C4-2B (cell line): ENCODE measurements at regions not wholly inside any gene's neighbourhood (a gene's known extent, or its start where the extent isn't known, plus 50 kb on each side); places are given as distances from the start of the nearest gene placed in this dataset.
A peak's percentile ranks its signal among the peaks of the same experiment; 100 is the strongest.

ENCODE experiments used
- H3K27ac ChIP-seq: fragments of 450-650 bp; 2 replicates; pipeline ENCODE4 v1.5.1; 2017
- ZFX ChIP-seq: fragments of 450-650 bp; IDR thresholded peaks from 2 replicates; pipeline ENCODE4 v1.6.1; 2017
- TF ChIP-seq, protein P1 (sequence below): fragments of 450-650 bp; conservative IDR thresholded peaks from 2 replicates; pipeline ENCODE4 v1.5.1; 2017; ENCODE audit warnings: mild to moderate bottlenecking

DNA sequence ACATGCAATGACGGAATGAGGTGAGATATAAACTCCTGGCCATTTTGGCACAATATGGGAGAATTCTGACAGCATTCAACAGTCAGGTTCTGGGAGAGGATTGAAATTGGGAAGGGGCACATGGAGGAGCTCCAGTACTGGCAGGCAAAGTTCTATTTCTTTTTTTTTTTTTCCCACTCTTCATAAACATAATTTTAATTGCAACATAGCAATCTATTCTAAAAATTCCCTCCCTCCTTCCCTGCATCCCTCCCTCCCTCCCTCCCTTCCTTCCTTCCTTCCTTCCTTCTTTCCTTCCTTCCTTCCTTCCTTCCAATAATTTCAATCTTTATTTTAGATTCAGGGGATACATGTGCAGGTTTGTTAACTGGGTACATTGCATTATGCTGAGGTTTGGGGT, 93.2 kb downstream of the PTCSC3 start:
- TF ChIP-seq, protein P1, sequence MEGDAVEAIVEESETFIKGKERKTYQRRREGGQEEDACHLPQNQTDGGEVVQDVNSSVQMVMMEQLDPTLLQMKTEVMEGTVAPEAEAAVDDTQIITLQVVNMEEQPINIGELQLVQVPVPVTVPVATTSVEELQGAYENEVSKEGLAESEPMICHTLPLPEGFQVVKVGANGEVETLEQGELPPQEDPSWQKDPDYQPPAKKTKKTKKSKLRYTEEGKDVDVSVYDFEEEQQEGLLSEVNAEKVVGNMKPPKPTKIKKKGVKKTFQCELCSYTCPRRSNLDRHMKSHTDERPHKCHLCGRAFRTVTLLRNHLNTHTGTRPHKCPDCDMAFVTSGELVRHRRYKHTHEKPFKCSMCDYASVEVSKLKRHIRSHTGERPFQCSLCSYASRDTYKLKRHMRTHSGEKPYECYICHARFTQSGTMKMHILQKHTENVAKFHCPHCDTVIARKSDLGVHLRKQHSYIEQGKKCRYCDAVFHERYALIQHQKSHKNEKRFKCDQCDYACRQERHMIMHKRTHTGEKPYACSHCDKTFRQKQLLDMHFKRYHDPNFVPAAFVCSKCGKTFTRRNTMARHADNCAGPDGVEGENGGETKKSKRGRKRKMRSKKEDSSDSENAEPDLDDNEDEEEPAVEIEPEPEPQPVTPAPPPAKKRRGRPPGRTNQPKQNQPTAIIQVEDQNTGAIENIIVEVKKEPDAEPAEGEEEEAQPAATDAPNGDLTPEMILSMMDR: no peak
- no peak for TF ChIP-seq ZFX
- H3K27ac ChIP-seq: no peak overlapping the region

DNA sequence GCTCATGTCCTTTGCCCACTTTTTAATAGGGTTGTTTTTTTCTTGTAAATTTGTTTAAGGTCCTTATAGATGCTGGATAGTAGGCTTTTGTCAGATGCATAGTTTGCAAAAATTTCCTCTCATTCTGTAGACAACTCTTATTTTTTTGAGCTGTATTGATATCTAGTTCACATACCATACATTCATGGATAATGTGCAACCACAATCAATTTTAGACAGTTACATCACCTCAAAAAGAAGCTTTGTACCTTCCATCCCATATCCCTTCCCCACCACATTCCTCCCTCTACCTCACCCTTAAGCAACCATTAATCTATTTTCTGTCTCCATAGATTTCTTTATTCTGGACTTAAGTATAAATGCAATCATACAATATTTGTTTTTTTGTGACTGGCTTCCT, 98.4 kb downstream of the PTCSC3 start:
- no peak for TF ChIP-seq ZFX
- TF ChIP-seq, protein P1: no peak

DNA sequence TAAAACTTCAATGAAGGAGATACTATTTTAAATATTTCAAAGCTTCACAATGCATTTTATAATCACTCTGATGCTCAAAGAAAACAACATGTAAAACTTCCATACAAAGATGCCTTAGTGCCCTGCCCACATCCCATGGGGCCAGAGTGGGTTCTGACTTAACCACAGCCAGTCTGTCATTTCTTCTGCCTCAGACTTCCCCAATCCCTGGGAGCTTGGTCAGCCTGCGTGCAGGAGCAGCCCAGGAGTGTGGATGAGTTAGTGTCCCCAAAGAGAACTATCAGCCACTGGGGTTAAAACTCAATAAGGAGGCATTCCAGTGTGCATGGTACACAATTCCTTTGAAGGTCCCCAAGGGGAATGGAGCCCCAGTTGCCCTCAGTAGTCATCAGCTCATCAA, 100.3 kb downstream of the PTCSC3 start:
- no peak overlapping the region for H3K27ac ChIP-seq
- TF ChIP-seq, protein P1: no peak
- no peak for TF ChIP-seq ZFX

More for the DNA sequence above, 98.4 kb downstream of the PTCSC3 start:
- no peak overlapping the region for H3K27ac ChIP-seq

DNA sequence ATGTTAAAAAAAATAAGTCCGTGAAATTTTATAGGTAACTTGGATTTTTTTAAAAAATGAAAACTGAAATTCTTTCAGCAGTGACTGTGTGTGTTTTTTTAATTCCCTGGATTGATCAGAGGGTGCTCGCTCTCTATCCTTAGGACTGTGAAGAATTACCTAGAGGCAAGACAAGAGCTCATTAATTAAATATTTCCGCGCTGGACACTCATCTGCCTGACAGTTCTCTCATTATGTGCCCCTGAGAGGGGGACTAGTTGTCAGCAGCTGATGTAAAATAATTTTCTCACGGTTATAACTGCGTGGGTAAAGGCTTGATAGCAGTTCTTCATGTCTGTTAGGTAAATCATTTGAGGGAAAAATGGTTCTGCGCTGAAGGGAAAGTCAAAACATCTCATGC, 101.3 kb downstream of the PTCSC3 start:
- TF ChIP-seq, protein P1: no peak
- TF ChIP-seq ZFX: no peak
- H3K27ac ChIP-seq: no peak overlapping the region

DNA sequence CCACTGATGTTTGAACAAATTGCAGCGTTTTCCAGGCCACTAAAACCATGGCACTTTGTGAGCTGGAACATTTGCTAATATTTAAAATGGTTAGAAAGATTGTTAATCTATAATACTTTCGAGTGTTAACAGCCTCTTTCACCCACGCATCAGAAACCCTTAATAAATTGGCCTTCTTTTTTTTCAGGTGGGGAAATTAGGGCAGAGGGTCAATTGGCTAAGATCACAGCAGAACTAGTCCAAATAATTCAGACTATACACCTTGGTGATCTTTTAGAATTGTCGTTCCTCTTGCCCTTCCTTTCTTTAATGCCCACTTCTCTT, 105.8 kb downstream of the PTCSC3 start:
- TF ChIP-seq, protein P1: peak; percentile 70
- TF ChIP-seq ZFX: no peak

DNA sequence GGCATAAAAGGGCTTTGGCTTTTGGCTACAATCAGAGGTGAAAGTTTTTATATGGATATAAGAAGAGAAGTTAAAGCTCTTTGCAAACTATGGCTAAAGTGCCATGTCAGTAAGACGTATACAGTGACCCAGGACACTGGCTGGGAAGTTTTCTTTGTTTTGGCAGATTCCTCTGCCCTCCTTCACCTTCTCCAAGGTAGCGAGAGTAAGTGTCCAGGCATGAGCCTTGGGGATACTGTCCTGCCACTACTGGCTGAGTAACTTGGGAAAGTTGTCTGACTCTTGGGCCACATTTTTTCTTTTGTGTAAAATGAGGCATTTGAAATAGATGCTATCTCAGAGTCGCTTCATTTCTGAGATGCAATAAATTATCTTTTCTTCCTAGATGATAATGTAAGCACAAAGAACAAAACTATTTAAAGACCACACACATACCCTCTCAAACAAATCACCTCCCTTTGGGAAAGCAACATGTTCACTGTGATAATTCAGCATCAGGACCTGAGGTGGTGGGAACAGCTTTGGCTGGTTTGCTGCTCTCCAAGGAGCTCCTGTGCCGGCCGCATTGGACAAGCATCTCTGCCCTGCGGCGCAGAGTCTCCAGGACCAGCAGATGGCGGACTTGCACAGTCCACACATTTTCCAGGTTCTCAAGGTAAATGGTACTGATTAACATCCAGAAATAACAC, 106.3 kb downstream of the PTCSC3 start:
- TF ChIP-seq ZFX: no peak
- TF ChIP-seq, protein P1: peak; percentile 88
- H3K27ac ChIP-seq: no peak overlapping the region

More for the DNA sequence above, 105.8 kb downstream of the PTCSC3 start:
- no peak overlapping the region for H3K27ac ChIP-seq

DNA sequence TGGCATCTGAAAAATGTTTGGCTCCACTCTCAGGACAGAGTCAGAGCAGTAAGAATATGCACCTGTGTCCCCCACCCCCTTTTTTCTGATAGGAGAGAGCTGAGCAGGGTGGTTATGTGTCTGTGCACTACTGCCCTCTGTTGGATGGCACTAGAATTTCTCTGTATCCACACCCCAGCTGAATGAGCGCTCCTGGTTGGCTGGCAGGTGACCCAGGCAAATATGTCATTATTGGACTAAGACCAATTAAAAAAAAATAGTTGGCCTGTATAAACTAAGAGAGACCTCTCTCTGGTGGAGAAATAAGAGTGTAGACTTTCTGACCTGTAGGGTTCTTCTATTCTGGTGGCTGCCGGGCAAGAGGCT, 107.0 kb downstream of the PTCSC3 start:
- TF ChIP-seq, protein P1: peak; percentile 79
- TF ChIP-seq ZFX: no peak
- H3K27ac ChIP-seq: no peak overlapping the region
